Stomach (tissue), 4 donors: ENCODE measurements at regions not wholly inside any gene's neighbourhood (a gene's known extent, or its start where the extent isn't known, plus 50 kb on each side); places are given as distances from the start of the nearest gene placed in this dataset.
"Not testable (repeated sequence)": the region's sequence is repeated elsewhere in the genome, so short reads cannot be mapped to it uniquely, and the experiment has no call there.

Experiments
- POLR2AphosphoS5 ChIP-seq, 3 donors: sonication (generic); formaldehyde crosslinking; IDR thresholded peaks; one replicate each; pipeline ENCODE4 v1.6.1; 2016; ENCODE audit warnings: antibody characterized with exemption in 3 of 3
- TF ChIP-seq, protein P1 (sequence below), 7 experiments: fragments of 450-650 bp in 4 of 7; fragments of 200-600 bp in 3 of 7; sonication (generic) in 3 of 7; IDR thresholded peaks; one replicate each; pipeline ENCODE4 v1.5.1; 2016 to 2019; ENCODE audit warnings: antibody characterized with exemption in 7 of 7, control low read depth in 2 of 7, mild to moderate bottlenecking in 1 of 7

DNA sequence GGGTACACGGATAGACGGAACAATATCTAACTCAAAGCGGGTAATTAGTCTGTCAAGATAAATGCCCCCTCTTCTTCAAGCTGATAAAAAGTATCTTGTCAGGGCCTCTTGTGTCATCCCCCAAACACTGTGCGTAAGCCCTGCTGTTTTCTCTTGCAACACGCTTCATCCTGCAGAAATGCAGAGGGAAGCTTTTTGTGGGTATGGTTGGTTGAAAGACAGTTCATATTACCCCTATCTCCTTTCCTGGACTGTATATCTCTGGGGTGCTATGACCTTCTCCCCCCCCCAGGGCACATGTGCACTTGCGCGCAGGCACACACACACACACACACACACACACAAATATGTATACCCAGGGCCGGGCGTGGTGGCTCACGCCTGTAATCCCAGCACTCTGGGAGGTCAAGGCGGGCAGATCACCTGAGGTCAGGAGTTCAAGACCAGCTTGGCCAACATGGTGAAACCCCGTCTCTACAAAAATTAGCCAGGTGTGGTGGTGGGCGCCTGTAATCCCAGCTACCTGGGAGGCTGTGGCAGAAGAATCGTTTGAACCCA is 143.6 kb upstream of the CITED2 start:
- TF ChIP-seq, protein P1, sequence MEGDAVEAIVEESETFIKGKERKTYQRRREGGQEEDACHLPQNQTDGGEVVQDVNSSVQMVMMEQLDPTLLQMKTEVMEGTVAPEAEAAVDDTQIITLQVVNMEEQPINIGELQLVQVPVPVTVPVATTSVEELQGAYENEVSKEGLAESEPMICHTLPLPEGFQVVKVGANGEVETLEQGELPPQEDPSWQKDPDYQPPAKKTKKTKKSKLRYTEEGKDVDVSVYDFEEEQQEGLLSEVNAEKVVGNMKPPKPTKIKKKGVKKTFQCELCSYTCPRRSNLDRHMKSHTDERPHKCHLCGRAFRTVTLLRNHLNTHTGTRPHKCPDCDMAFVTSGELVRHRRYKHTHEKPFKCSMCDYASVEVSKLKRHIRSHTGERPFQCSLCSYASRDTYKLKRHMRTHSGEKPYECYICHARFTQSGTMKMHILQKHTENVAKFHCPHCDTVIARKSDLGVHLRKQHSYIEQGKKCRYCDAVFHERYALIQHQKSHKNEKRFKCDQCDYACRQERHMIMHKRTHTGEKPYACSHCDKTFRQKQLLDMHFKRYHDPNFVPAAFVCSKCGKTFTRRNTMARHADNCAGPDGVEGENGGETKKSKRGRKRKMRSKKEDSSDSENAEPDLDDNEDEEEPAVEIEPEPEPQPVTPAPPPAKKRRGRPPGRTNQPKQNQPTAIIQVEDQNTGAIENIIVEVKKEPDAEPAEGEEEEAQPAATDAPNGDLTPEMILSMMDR (IDR thresholded peaks at IDR 0.05) = not testable (repeated sequence)
- not testable (repeated sequence) for TF ChIP-seq POLR2AphosphoS5 (IDR thresholded peaks at IDR 0.05)
